GM23338 (cell line): ENCODE measurements at regions not wholly inside any gene's neighbourhood (a gene's known extent, or its start where the extent isn't known, plus 50 kb on each side); places are given as distances from the start of the nearest gene placed in this dataset.

Experiments used
- ATAC-seq: fragments of 200-7000 bp; cut with Tn5 transposase; 3 replicates; pipeline ENCODE4 v1.9.1; 2020
- DNase-seq: peaks from one replicate; pipeline ENCODE4 v3.0.0-alpha.2; 2015; ENCODE audit warnings: low spot score
- H2AFZ ChIP-seq: fragments of 200-600 bp; sonication (generic); 2 replicates; pipeline ENCODE4 v1.8.0; 2016; ENCODE audit warnings: antibody characterized with exemption, mild to moderate bottlenecking, moderate library complexity
- H3F3A ChIP-seq: fragments of 200-600 bp; sonication (generic); replicated peaks from 2 replicates; pipeline ENCODE4 v1.8.0; 2017; ENCODE audit warnings: antibody characterized with exemption, mixed run types, low read depth
- H3K27ac ChIP-seq: fragments of 200-600 bp; sonication (generic); 2 replicates; pipeline ENCODE4 v1.6.1; 2016; ENCODE audit warnings: low read depth
- H3K27me3 ChIP-seq: fragments of 200-600 bp; sonication (generic); 2 replicates; pipeline ENCODE4 v1.8.0; 2016; ENCODE audit warnings: mild to moderate bottlenecking, mixed run types, moderate library complexity; ENCODE audit not compliant: insufficient read depth
- H3K36me3 ChIP-seq: fragments of 200-600 bp; sonication (generic); 2 replicates; pipeline ENCODE4 v1.8.0; 2016; ENCODE audit warnings: mild to moderate bottlenecking; ENCODE audit not compliant: insufficient read depth
- H3K4me1 ChIP-seq: fragments of 200-600 bp; sonication (generic); 2 replicates; pipeline ENCODE4 v1.8.0; 2016; ENCODE audit warnings: mild to moderate bottlenecking, moderate library complexity; ENCODE audit not compliant: insufficient read depth
- H3K4me2 ChIP-seq: fragments of 200-600 bp; sonication (generic); 2 replicates; pipeline ENCODE4 v1.7.1; 2017; ENCODE audit warnings: mixed run types
- H3K4me3 ChIP-seq: fragments of 200-600 bp; sonication (generic); 2 replicates; pipeline ENCODE4 v1.6.1; 2016; ENCODE audit warnings: mixed run types
- H3K79me2 ChIP-seq: fragments of 200-600 bp; sonication (generic); replicated peaks from 2 replicates; pipeline ENCODE4 v1.8.0; 2017; ENCODE audit warnings: mild to moderate bottlenecking; ENCODE audit not compliant: insufficient read depth
- H3K9me2 ChIP-seq: fragments of 200-600 bp; sonication (generic); 2 replicates; pipeline ENCODE4 v1.8.0; 2017; ENCODE audit not compliant: insufficient read depth
- H4K20me1 ChIP-seq: fragments of 200-600 bp; sonication (generic); replicated peaks from 2 replicates; pipeline ENCODE4 v1.8.0; 2017; ENCODE audit warnings: mild to moderate bottlenecking; ENCODE audit not compliant: insufficient read depth
- H3K27ac Mint-ChIP-seq: 2 replicates; pipeline ENCODE4 v1.8.0; 2020; ENCODE audit warnings: inconsistent platforms, mild to moderate bottlenecking, moderate library complexity, mixed read lengths
- H3K27me3 Mint-ChIP-seq: 3 replicates; pipeline ENCODE4 v1.8.0; 2022; ENCODE audit warnings: low read depth, mild to moderate bottlenecking, moderate library complexity, mixed read lengths, inconsistent platforms; ENCODE audit not compliant: insufficient read depth, poor library complexity
- H3K36me3 Mint-ChIP-seq: 3 replicates; pipeline ENCODE4 v1.8.0; 2021; ENCODE audit warnings: low read depth, mild to moderate bottlenecking, inconsistent platforms, moderate library complexity, mixed read lengths
- H3K4me1 Mint-ChIP-seq: 3 replicates; pipeline ENCODE4 v1.8.0; 2020; ENCODE audit warnings: mild to moderate bottlenecking, inconsistent platforms, mixed read lengths
- H3K4me3 Mint-ChIP-seq: 3 replicates; pipeline ENCODE4 v1.8.0; 2021; ENCODE audit warnings: moderate library complexity, mild to moderate bottlenecking, inconsistent platforms, mixed read lengths
- H3K9me3 Mint-ChIP-seq: 3 replicates; pipeline ENCODE4 v1.8.0; 2020; ENCODE audit warnings: moderate library complexity, mild to moderate bottlenecking, inconsistent platforms, mixed read lengths
- EZH2 ChIP-seq: fragments of 200-600 bp; sonication (generic); IDR thresholded peaks from one replicate; pipeline ENCODE4 v1.8.0; 2017; ENCODE audit warnings: antibody characterized with exemption, mild to moderate bottlenecking, low read depth; ENCODE audit not compliant: unreplicated experiment
- EZH2phosphoT487 ChIP-seq: fragments of 200-600 bp; sonication (generic); IDR thresholded peaks from one replicate; pipeline ENCODE4 v1.8.1; 2018; ENCODE audit warnings: antibody characterized with exemption; ENCODE audit not compliant: unreplicated experiment
- NANOG ChIP-seq: IDR thresholded peaks from 2 replicates; pipeline ENCODE4 v1.6.1; 2016; ENCODE audit warnings: antibody characterized with exemption, borderline replicate concordance
- POLR2AphosphoS5 ChIP-seq: IDR thresholded peaks from 2 replicates; pipeline ENCODE4 v1.6.1; 2016; ENCODE audit warnings: antibody characterized with exemption, low read depth
- STAT1 ChIP-seq: IDR thresholded peaks from one replicate; pipeline ENCODE4 v1.6.1; 2016; ENCODE audit warnings: antibody characterized with exemption; ENCODE audit not compliant: unreplicated experiment
- ZNF114 ChIP-seq: fragments of 250-450 bp; sonication (Bioruptor Pico); IDR thresholded peaks from 2 replicates; pipeline ENCODE4 v1.5.0; 2020; ENCODE audit warnings: mild to moderate bottlenecking, moderate library complexity
- ZNF331 ChIP-seq: fragments of 250-450 bp; sonication (Bioruptor Pico); IDR thresholded peaks from 2 replicates; pipeline ENCODE4 v1.5.0; 2020; ENCODE audit warnings: low read depth, mild to moderate bottlenecking, moderate library complexity
- TF ChIP-seq, protein P1 (sequence below): fragments of 250-450 bp; sonication (Bioruptor Pico); IDR thresholded peaks from 2 replicates; pipeline ENCODE4 v1.5.0; 2020; ENCODE audit warnings: mild to moderate bottlenecking, moderate library complexity
- TF ChIP-seq, protein P2 (sequence below), 2 experiments: fragments of 200-600 bp in 1 of 2; sonication (generic) in 1 of 2; conservative IDR thresholded peaks; 2 replicates each; pipeline versions ENCODE4 v1.5.1 to v1.6.1; 2016 to 2017; ENCODE audit warnings: antibody characterized with exemption in 2 of 2, low read depth in 2 of 2, mild to moderate bottlenecking in 2 of 2, moderate library complexity in 1 of 2

DNA sequence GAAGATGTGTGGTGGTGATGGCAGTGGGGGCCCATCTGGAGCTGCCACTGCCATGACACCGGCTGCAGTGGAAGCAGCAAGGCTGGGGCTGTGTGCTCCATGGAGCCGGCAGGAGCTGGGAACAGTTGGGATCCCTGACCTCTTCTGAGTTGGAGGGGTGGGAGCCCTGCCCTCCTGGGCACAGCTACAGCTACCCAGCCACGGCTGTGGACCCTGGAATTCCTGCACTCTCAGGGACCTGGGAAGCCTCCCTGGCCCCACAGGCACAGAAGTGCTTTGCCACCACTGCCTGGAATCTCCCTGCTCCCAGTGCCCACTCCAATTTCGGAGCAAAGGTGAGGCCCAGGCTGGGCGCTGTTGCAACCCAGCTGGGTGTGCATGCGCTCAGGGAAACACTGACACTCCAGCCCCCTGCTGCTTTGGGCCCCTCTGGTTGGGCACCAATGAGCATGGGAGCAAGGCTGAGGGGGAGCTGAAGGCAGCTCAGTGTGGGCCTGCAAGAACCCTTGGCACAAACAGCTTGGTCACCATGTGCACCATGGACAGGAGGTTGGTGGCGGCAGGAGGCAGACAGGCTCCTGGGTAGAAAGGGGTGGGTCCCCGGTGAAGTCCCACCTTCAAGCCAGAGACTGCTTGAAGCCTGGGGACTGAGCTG is 817.6 kb downstream of the KCNT2 start (continued):
- TF ChIP-seq, protein P1, sequence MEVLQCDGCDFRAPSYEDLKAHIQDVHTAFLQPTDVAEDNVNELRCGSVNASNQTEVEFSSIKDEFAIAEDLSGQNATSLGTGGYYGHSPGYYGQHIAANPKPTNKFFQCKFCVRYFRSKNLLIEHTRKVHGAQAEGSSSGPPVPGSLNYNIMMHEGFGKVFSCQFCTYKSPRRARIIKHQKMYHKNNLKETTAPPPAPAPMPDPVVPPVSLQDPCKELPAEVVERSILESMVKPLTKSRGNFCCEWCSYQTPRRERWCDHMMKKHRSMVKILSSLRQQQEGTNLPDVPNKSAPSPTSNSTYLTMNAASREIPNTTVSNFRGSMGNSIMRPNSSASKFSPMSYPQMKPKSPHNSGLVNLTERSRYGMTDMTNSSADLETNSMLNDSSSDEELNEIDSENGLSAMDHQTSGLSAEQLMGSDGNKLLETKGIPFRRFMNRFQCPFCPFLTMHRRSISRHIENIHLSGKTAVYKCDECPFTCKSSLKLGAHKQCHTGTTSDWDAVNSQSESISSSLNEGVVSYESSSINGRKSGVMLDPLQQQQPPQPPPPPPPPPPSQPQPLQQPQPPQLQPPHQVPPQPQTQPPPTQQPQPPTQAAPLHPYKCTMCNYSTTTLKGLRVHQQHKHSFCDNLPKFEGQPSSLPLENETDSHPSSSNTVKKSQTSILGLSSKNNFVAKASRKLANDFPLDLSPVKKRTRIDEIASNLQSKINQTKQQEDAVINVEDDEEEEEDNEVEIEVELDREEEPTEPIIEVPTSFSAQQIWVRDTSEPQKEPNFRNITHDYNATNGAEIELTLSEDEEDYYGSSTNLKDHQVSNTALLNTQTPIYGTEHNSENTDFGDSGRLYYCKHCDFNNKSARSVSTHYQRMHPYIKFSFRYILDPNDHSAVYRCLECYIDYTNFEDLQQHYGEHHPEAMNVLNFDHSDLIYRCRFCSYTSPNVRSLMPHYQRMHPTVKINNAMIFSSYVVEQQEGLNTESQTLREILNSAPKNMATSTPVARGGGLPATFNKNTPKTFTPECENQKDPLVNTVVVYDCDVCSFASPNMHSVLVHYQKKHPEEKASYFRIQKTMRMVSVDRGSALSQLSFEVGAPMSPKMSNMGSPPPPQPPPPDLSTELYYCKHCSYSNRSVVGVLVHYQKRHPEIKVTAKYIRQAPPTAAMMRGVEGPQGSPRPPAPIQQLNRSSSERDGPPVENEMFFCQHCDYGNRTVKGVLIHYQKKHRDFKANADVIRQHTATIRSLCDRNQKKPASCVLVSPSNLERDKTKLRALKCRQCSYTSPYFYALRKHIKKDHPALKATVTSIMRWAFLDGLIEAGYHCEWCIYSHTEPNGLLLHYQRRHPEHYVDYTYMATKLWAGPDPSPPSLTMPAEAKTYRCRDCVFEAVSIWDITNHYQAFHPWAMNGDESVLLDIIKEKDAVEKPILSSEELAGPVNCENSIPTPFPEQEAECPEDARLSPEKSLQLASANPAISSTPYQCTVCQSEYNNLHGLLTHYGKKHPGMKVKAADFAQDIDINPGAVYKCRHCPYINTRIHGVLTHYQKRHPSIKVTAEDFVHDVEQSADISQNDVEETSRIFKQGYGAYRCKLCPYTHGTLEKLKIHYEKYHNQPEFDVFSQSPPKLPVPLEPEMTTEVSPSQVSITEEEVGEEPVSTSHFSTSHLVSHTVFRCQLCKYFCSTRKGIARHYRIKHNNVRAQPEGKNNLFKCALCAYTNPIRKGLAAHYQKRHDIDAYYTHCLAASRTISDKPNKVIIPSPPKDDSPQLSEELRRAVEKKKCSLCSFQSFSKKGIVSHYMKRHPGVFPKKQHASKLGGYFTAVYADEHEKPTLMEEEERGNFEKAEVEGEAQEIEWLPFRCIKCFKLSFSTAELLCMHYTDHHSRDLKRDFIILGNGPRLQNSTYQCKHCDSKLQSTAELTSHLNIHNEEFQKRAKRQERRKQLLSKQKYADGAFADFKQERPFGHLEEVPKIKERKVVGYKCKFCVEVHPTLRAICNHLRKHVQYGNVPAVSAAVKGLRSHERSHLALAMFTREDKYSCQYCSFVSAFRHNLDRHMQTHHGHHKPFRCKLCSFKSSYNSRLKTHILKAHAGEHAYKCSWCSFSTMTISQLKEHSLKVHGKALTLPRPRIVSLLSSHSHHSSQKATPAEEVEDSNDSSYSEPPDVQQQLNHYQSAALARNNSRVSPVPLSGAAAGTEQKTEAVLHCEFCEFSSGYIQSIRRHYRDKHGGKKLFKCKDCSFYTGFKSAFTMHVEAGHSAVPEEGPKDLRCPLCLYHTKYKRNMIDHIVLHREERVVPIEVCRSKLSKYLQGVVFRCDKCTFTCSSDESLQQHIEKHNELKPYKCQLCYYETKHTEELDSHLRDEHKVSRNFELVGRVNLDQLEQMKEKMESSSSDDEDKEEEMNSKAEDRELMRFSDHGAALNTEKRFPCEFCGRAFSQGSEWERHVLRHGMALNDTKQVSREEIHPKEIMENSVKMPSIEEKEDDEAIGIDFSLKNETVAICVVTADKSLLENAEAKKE (CRISPR knock-in tag) = no peak
- no peak for TF ChIP-seq POLR2AphosphoS5
- TF ChIP-seq STAT1 = no peak
- no peak for TF ChIP-seq EZH2

DNA sequence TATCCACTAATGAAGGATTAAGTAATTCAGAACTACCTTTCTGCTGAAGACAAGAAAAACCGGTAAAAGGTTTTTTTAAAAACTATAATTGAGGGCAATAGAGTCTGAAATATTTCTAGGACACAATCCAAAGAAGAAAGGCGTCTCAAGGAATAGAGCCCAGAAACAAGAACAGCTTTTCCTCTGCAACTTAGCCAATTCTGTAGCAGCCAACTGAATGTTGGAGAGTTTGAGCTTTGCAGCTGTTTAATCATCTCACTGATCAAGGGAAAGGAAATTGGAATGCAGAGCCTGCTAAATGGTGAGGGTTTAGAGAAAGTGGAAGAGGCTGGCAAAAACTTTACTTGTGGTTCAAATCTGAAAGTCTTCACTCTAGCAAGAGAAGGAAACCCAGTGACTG is 818.9 kb downstream of the KCNT2 start:
- Histone ChIP-seq H3K79me2 (no peaks in the 10 kb centered on the region), H3K4me3 (no peak overlapping the region), H3K27me3 (no peaks in the 10 kb centered on the region), H3F3A (no peaks in the 10 kb centered on the region), H2AFZ (peak overlapping the region; percentile 73), H4K20me1 (no peaks in the 10 kb centered on the region), H3K9me2 (no peaks in the 10 kb centered on the region), H3K4me2 (no peak overlapping the region), H3K27ac (no peak overlapping the region), H3K36me3 (no peaks in the 10 kb centered on the region), H3K4me1 (0 out of 2 replicates have a peak, but pooled peaks cover 6% of the 10 kb centered on the region)
- peaks cover 21% of the 10 kb centered on the region for H3K9me3 Mint-ChIP-seq
- no peaks in the 10 kb centered on the region for H3K27me3 Mint-ChIP-seq
- ATAC-seq (no peak), DNase-seq (no peak)
- no peak overlapping the region for H3K4me3 Mint-ChIP-seq
- peaks cover 13% of the 10 kb centered on the region; the same call in 2 of the 3 replicates for H3K36me3 Mint-ChIP-seq
- peaks cover 4% of the 10 kb centered on the region for H3K4me1 Mint-ChIP-seq
- no peak overlapping the region for H3K27ac Mint-ChIP-seq
- TF ChIP-seq EZH2phosphoT487 = no peak
- no peak for TF ChIP-seq NANOG
- TF ChIP-seq POLR2AphosphoS5 = no peak
- no peak for TF ChIP-seq ZNF331 (CRISPR knock-in tag)
- TF ChIP-seq, protein P2, sequence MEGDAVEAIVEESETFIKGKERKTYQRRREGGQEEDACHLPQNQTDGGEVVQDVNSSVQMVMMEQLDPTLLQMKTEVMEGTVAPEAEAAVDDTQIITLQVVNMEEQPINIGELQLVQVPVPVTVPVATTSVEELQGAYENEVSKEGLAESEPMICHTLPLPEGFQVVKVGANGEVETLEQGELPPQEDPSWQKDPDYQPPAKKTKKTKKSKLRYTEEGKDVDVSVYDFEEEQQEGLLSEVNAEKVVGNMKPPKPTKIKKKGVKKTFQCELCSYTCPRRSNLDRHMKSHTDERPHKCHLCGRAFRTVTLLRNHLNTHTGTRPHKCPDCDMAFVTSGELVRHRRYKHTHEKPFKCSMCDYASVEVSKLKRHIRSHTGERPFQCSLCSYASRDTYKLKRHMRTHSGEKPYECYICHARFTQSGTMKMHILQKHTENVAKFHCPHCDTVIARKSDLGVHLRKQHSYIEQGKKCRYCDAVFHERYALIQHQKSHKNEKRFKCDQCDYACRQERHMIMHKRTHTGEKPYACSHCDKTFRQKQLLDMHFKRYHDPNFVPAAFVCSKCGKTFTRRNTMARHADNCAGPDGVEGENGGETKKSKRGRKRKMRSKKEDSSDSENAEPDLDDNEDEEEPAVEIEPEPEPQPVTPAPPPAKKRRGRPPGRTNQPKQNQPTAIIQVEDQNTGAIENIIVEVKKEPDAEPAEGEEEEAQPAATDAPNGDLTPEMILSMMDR (conservative IDR thresholded peaks at IDR 0.05; ENCODE audit: low read depth in 2 of 2) = no peak
- no peak for TF ChIP-seq ZNF114 (CRISPR knock-in tag)
